ENCODE measurements at regions not wholly inside any gene's neighbourhood (a gene's known extent, or its start where the extent isn't known, plus 50 kb on each side); places are given as distances from the start of the nearest gene placed in this dataset.

DNA sequence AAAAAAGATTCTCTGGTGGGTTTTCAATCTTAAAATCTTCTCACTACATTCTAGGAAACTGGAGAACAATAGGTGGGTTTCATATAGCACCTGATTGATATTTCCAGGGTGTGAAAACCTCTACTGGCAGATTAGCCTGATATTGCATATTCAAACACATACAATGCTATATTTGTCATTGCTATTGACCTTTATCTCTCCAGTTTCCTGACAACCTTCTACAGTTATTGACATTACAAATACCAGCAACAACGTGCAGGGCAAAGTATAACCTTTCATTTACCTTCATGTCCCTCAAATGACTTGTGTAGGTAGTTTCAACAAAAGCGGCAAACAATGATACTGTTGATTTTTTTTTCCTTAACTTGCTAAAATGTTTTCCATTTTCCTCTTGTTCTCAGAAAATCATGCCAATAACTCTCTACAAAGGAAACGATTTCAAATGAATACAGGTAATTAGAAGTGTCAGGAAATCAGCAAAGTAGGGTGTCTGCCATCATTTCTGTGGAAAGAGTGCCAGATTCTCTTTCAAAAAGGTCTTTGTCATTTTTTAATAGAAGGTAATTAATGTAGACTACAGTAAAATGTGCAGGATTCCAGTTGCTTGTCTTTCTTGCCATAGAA is 72.6 kb upstream of the CDIN1 start:
- ATAC-seq (no peak), DNase-seq (ENCODE audit: low read depth, low spot score) (no peak)
- Histone ChIP-seq H3K4me3 (replicated peaks in 1 of 2; ENCODE audit: low read depth in 1 of 2, low read length in 2 of 2) (no peak overlapping the region), H3K27ac (ENCODE audit: low read depth, low read length) (no peak overlapping the region), H4K20me1 (ENCODE audit: insufficient read depth) (no peaks in the 10 kb centered on the region), H3K4me2 (ENCODE audit: low read length) (no peak overlapping the region), H3K4me1 (ENCODE audit: control insufficient read depth in 1 of 2, insufficient read depth in 2 of 2, low read length in 2 of 2) (no peaks in the 10 kb centered on the region), H3K36me3 (ENCODE audit: control insufficient read depth in 1 of 2, insufficient read depth in 2 of 2, low read length in 2 of 2) (no peaks in the 10 kb centered on the region), H3K27me3 (ENCODE audit: insufficient read depth, low read length) (no peaks in the 10 kb centered on the region), H3K79me2 (ENCODE audit: insufficient read depth, low read length) (no peaks in the 10 kb centered on the region), H2AFZ (ENCODE audit: low read depth, low read length, poor library complexity, severe bottlenecking) (no peak overlapping the region), H3K9ac (ENCODE audit: low read length) (no peak overlapping the region), H3K9me3 (ENCODE audit: control insufficient read depth in 1 of 2, insufficient read depth in 1 of 2, low read depth in 1 of 2, low read length in 2 of 2) (no peaks in the 10 kb centered on the region), H3K9me2 (ENCODE audit: insufficient read depth) (no peaks in the 10 kb centered on the region)
- RAD21 ChIA-PET (ENCODE audit: low non-redundant PET in 1 of 2, low total read pairs in 2 of 2, uncharacterized antibody in 2 of 2, unreplicated experiment in 2 of 2) = no interaction called here
- intact Hi-C loops (cut with micrococcal nuclease) = loop anchor here (10.0 kb wide), 1 partner anchor 752 kb away; no protein-coding TSS in a partner anchor
- CTCF ChIA-PET = no interaction called here
- TF ChIP-seq ZNF274 (IDR thresholded peaks at IDR 0.05; ENCODE audit: low read depth, low read length) (no peak), POLR2A (IDR thresholded peaks at IDR 0.05; ENCODE audit: borderline replicate concordance, extremely low read depth, insufficient read depth, insufficient read length) (no peak), SRF (IDR thresholded peaks at IDR 0.05; ENCODE audit: low read depth) (no peak), JUND (IDR thresholded peaks at IDR 0.05) (no peak), ELF1 (IDR thresholded peaks at IDR 0.05; ENCODE audit: borderline replicate concordance, low read depth) (no peak), TCF7L2 (IDR thresholded peaks at IDR 0.05; ENCODE audit: borderline replicate concordance, extremely low read depth, insufficient read depth, insufficient read length) (no peak), EZH2phosphoT487 (IDR thresholded peaks at IDR 0.05; ENCODE audit: borderline replicate concordance) (no peak), SP1 (IDR thresholded peaks at IDR 0.05; ENCODE audit: low read depth) (no peak), EZH2 (IDR thresholded peaks at IDR 0.05) (no peak), FOSL1 (IDR thresholded peaks at IDR 0.05; ENCODE audit: low read depth) (no peak)
- TF ChIP-seq, protein P1, sequence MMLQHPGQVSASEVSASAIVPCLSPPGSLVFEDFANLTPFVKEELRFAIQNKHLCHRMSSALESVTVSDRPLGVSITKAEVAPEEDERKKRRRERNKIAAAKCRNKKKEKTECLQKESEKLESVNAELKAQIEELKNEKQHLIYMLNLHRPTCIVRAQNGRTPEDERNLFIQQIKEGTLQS (IDR thresholded peaks at IDR 0.05) = no peak
- TF ChIP-seq, protein P2, sequence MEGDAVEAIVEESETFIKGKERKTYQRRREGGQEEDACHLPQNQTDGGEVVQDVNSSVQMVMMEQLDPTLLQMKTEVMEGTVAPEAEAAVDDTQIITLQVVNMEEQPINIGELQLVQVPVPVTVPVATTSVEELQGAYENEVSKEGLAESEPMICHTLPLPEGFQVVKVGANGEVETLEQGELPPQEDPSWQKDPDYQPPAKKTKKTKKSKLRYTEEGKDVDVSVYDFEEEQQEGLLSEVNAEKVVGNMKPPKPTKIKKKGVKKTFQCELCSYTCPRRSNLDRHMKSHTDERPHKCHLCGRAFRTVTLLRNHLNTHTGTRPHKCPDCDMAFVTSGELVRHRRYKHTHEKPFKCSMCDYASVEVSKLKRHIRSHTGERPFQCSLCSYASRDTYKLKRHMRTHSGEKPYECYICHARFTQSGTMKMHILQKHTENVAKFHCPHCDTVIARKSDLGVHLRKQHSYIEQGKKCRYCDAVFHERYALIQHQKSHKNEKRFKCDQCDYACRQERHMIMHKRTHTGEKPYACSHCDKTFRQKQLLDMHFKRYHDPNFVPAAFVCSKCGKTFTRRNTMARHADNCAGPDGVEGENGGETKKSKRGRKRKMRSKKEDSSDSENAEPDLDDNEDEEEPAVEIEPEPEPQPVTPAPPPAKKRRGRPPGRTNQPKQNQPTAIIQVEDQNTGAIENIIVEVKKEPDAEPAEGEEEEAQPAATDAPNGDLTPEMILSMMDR (IDR thresholded peaks at IDR 0.05 in 2 of 3, conservative IDR thresholded peaks at IDR 0.05 in 1 of 3; ENCODE audit: borderline replicate concordance in 1 of 3, insufficient read depth in 1 of 3, low read depth in 2 of 3, low read length in 2 of 3) = no peak
- TF ChIP-seq, protein P3, sequence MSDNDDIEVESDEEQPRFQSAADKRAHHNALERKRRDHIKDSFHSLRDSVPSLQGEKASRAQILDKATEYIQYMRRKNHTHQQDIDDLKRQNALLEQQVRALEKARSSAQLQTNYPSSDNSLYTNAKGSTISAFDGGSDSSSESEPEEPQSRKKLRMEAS (IDR thresholded peaks at IDR 0.05) = no peak
- TF ChIP-seq, protein P4, sequence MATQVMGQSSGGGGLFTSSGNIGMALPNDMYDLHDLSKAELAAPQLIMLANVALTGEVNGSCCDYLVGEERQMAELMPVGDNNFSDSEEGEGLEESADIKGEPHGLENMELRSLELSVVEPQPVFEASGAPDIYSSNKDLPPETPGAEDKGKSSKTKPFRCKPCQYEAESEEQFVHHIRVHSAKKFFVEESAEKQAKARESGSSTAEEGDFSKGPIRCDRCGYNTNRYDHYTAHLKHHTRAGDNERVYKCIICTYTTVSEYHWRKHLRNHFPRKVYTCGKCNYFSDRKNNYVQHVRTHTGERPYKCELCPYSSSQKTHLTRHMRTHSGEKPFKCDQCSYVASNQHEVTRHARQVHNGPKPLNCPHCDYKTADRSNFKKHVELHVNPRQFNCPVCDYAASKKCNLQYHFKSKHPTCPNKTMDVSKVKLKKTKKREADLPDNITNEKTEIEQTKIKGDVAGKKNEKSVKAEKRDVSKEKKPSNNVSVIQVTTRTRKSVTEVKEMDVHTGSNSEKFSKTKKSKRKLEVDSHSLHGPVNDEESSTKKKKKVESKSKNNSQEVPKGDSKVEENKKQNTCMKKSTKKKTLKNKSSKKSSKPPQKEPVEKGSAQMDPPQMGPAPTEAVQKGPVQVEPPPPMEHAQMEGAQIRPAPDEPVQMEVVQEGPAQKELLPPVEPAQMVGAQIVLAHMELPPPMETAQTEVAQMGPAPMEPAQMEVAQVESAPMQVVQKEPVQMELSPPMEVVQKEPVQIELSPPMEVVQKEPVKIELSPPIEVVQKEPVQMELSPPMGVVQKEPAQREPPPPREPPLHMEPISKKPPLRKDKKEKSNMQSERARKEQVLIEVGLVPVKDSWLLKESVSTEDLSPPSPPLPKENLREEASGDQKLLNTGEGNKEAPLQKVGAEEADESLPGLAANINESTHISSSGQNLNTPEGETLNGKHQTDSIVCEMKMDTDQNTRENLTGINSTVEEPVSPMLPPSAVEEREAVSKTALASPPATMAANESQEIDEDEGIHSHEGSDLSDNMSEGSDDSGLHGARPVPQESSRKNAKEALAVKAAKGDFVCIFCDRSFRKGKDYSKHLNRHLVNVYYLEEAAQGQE (IDR thresholded peaks at IDR 0.05; ENCODE audit: low read depth) = no peak
- POLR2A ChIA-PET = no interaction called here
- BruUV-seq (replicated peaks) = no TSS peak

All from HCT116 (cell line).